GM18909 (cell line): ENCODE measurements at regions not wholly inside any gene's neighbourhood (a gene's known extent, or its start where the extent isn't known, plus 50 kb on each side); places are given as distances from the start of the nearest gene placed in this dataset.
"Not testable (repeated sequence)": the region's sequence is repeated elsewhere in the genome, so short reads cannot be mapped to it uniquely, and the experiment has no call there.

Experiments used
- ATAC-seq: cut with Tn5 transposase; IDR thresholded peaks from one replicate; pipeline ENCODE4 v1.9.1; 2021; ENCODE audit warnings: mild to moderate bottlenecking; ENCODE audit not compliant: unreplicated experiment, poor library complexity

DNA sequence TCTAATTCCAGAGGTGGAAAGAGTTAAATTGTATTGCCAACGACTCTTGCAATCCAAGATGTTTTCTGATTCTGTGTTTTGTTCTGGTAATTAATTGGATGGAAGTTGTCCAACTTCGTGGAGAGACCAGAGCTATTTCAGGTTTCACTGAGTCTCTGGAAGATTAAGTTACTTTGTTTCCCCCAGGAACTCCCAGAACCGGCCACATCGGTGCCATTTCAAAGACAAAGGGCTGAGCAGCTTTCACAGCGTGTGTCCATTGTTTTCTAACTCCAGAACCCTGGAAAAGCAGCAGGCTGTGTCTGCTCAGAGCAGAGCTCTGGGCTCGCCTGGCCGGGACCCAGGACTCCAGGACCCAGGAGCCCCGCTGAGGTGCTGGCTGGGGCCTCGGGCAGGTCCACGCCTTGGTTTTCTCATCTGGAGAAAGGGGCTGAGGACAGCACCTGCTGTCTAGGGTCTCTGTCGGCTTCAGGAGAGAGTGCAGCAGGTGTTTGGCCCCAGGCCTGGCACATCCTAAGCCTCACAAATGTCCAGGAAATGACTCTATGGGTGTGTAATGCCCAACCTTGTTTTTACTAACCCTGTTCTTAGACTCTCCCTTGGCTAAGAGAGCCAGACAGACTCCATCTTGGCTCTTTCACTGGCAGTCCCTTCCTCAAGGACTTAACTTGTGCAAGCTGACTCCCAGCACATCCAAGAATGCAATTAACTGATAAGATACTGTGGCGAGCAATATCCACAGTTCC, 86.0 kb upstream of the SFSWAP start:
- ATAC-seq, result not testable (repeated sequence)

DNA sequence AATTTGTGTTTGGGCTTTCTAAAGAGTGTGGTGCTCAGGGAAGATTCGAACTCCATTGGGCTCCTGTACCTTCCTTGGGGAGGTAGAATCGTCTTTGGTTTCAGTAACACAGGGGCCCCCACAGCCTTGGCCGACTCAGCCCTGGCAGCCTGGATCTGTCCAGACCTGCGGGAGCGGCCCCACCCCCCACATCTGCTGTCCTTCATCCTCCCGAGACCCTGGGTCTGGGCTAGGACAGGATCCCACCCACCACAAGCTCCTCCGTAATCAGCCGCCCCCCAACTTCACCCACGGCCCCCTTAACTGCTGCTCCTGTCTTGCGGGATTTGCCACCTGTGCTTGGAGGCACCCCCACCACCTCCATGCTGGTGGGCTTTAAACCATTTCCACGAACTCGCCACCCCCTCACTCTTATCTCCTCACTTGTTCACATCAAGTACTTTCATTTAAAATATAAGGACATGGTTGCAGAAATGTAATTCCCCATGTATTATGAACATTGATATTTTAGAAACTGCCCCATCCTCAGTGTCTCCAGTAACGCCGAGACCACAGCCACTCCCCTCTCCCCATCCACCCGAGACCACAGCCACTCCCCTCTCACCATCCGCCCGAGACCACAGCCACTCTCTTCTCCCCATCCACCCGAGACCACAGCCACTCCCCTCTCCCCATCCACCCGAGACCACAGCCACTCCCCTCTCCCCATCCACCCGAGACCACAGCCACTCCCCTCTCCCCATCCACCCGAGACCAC, 84.7 kb upstream of the SFSWAP start:
- ATAC-seq, result not testable (repeated sequence)

GRCh38 chr12:131627151-131628022, 83.5 kb upstream of the SFSWAP start:
- ATAC-seq, result not testable (repeated sequence)

DNA sequence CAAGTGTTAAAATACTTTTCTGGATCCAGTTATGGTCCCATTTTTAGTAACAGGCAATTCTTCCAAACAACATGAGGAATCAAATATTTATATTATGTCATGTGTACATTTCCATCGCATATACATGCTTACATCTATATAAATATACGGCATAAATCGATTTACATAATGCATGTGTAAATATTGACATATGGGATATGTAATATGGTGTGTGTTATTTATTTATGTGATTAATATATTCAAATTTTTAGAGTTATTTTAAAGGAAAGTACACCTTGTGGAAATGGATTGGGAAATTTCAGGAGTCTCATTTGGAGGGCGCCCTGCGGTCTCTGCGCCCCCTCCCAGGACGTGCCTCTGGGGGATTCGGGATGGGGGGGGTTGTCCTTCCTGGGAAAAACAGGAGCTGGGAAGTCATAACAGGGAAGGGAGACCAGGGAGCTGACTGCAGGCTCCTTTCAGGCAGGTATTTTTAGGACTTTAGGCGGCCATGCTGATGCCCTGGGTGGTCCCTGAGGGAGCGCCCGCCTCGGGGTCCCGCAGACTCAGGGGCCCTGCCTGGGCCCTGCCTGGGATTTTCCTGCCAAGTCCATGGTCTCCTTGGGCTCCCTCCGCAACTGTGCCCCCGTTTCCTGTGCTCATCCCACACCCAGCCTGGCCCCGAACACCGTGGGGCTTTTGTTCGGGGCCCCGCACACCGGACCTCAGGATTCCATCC, 82.7 kb upstream of the SFSWAP start:
- no peak for ATAC-seq

DNA sequence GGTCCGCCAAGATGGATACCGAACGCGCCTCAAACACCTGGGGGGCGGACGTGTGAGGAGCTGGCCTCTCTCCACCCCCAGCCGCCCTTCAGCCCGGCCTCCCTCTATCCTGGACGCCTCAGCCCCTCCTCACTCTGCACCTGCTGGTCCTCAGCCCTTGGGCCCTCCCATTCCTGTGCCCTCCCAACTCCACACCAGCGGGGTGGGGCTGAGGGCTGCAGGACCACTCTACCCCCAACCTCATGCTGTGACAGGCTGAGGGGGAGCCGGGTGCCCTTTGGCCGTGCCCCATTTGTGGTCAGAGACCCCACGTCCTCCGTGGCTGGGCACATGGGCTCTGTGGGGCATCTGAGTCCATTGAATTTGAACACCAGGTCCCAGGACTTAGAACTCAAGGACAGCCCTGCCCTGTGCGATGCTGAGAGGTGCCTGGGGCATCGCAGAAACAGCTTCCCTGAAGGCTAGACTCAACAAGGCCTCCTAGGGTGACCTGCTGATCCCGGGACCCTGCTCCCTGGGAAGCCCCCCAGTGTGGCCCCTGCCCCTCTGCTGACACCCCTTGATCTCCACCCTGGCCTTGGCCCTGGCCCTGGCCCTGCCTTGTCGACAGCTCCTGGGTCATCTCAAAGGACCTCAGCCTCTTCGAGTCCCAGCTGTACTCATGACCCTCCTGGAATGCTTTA, 82.0 kb upstream of the SFSWAP start:
- ATAC-seq, result no peak

- no peak for ATAC-seq
These were observed 79.7 kb upstream of the SFSWAP start for GRCh38 chr12:131631230-131631629.

- not testable (repeated sequence) for ATAC-seq
These were observed 78.8 kb upstream of the SFSWAP start for GRCh38 chr12:131631889-131632651.

DNA sequence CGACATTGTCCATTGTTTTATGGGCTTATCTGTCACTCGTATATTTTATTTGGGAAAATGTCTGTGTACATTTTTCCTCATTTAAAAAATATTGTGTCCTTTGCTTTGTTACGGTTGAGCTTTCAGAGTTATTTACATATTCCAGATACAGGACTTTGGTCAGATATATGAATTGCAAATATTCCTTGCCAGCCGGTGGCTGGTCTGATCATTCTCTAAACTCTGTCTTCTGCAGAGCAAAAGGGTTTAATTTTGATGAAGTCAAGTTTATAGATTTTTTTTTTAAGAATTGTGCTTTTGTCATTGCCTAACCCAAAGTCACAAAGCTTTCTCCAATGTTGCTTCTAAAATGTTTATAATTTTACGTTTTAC, 78.3 kb upstream of the SFSWAP start:
- not testable (repeated sequence) for ATAC-seq

GRCh38 chr12:131633610-131634009, 77.3 kb upstream of the SFSWAP start:
- ATAC-seq, result not testable (repeated sequence)

DNA sequence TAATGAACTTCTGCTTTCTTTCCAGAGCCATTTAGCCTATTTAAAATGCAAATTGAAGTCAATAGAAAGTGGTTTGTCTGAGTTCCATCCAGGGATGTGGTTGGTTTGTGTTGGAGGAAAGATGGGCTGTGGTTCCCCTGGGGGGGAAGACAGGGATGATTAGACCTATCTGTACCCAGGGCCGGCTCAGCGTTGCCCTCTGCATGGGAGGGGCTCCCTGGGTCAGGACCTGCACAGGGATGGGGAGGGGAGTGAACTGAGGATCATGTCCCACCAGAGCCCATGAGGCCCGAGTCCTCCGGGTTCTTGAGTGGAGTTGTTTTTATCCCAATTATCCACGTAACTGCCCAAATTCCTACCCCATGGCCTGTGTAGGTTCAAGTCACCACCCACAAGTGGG, 76.9 kb upstream of the SFSWAP start:
- no peak for ATAC-seq

- ATAC-seq, result not testable (repeated sequence)
These were observed 75.9 kb upstream of the SFSWAP start for GRCh38 chr12:131635012-131635411.

DNA sequence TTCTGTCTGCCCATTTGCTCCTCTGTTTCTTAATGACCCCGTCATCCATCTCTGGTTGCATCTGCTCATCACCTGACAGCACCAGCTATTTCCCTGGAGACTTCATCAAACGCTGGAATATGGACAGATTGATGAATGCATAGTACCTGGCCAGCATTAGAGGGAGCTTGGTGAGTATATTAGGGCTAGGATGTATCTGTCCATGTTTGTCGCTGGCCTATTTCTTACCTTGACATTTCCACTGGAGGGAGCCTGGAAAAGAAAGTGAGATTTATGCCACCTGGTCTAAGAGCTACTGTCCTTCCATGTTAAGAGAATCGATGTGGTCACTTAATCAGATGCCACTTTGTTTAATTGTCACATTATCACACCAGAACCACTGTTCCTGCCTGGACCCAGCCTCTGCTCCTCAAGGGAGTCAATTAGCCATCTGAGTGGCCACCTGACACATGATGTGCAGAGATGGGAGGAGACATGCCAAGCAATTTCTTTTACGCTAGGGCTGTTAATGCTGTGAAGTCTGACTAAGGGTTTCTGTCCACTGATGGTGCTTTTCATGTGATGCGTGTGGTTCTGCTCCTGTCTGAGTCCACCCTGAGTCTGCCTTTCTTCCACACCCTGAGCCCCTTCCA, 75.3 kb upstream of the SFSWAP start:
- no peak for ATAC-seq

GRCh38 chr12:131636266-131636665, 74.6 kb upstream of the SFSWAP start:
- ATAC-seq, result no peak

DNA sequence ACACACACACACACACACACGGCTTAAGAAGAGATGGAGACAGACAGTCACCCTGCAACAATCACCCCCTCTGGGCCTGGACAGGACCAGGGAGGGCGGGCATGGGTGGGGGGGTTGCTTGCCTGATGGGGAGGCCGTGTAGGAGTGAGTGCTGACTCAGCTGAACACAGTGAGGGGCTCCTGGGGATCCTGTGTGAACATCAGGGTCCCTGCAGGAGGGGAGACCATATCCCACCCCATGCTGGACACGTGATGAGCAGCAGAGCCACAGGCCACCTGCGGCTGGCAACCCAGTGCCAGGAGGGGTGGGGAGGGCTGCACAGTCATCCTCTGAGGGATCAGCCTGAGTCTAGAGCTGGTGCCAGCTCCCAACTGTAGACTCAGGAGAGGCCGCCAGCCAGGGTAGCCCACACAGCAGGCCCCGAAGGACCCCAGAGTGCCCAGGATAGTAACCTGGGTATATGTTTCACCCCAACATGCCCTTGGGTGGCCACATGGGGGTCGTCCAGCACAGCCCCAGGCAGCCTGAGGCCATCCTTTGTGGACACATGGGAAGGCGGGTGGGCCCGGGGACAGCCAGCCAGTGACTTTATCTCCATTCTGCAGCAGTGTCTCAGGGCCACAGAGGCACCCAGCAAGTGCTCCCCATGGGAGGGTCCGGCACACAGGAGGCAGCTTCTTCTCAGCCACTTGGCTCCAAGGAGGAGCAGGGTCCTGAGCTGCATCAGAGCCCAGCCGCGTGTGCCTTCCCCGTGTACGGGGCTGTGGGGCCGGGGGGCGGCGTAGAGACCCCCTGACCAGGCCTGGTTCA, 73.7 kb upstream of the SFSWAP start:
- no peak for ATAC-seq

GRCh38 chr12:131637986-131638385, 72.9 kb upstream of the SFSWAP start:
- ATAC-seq, result no peak

GRCh38 chr12:131639270-131639940, 71.5 kb upstream of the SFSWAP start:
- no peak for ATAC-seq

GRCh38 chr12:131640525-131640924, 70.4 kb upstream of the SFSWAP start:
- no peak for ATAC-seq
